BLaER1 treated with 17β-estradiol and CSF1 and Interleukin-3, amounts not matched to agents 10 nM and 100 nM (cell line): ENCODE measurements at regions not wholly inside any gene's neighbourhood (a gene's known extent, or its start where the extent isn't known, plus 50 kb on each side); places are given as distances from the start of the nearest gene placed in this dataset.
"Not testable (repeated sequence)": the region's sequence is repeated elsewhere in the genome, so short reads cannot be mapped to it uniquely, and the experiment has no call there.

Experiments
- H3K27ac ChIP-seq, 11 experiments: shearing (Covaris generic); formaldehyde crosslinking; 2 replicates each; pipeline ENCODE4 v1.8.1; 2022
- H3K27me3 ChIP-seq, 11 experiments: shearing (Covaris generic); formaldehyde crosslinking; 2 replicates each; pipeline ENCODE4 v1.8.1; 2022
- H3K36me3 ChIP-seq, 11 experiments: shearing (Covaris generic); formaldehyde crosslinking; 2 replicates each; pipeline ENCODE4 v1.8.1; 2022
- H3K4me1 ChIP-seq, 10 experiments: shearing (Covaris generic); formaldehyde crosslinking; 2 replicates each; pipeline ENCODE4 v1.8.1; 2022
- H3K4me2 ChIP-seq, 11 experiments: shearing (Covaris generic); formaldehyde crosslinking; 2 replicates each; pipeline ENCODE4 v1.8.1; 2022
- H3K4me3 ChIP-seq, 10 experiments: shearing (Covaris generic); formaldehyde crosslinking; 2 replicates each; pipeline ENCODE4 v1.8.1; 2022
- H3K9ac ChIP-seq, 11 experiments: shearing (Covaris generic); formaldehyde crosslinking; 2 replicates each; pipeline ENCODE4 v1.8.1; 2022
- H3K9me3 ChIP-seq, 11 experiments: shearing (Covaris generic); formaldehyde crosslinking; replicated peaks in 1 of 11; 2 replicates each; pipeline ENCODE4 v1.8.1; 2022
- H4K20me1 ChIP-seq, 11 experiments: shearing (Covaris generic); formaldehyde crosslinking; 2 replicates each; pipeline ENCODE4 v1.8.1; 2022
- Cebpa-rat ChIP-seq, 11 experiments: shearing (Covaris generic); IDR thresholded peaks; 2 replicates each; pipeline ENCODE4 v1.8.1; 2022

- Histone ChIP-seq H3K27ac (no peak overlapping the region), H3K4me1 (no peaks in the 10 kb centered on the region), H3K27me3 (peaks cover 0 to 58% (median 33%) of the 10 kb centered on the region in 11 experiments; a peak in 18 of 22 replicates), H3K9me3 (no peaks in the 10 kb centered on the region), H4K20me1 (no peaks in the 10 kb centered on the region), H3K36me3 (no peaks in the 10 kb centered on the region), H3K4me3 (no peak overlapping the region), H3K9ac (no peak overlapping the region), H3K4me2 (no peak overlapping the region)
- no peak for TF ChIP-seq Cebpa-rat (IDR thresholded peaks at IDR 0.05)
Measured at GRCh38 chrX:122122274-122122673, 1061.8 kb upstream of the GRIA3 start.

- Histone ChIP-seq H3K4me1 (peaks cover 0 to 15% (median 0%) of the 10 kb centered on the region in 10 experiments; a peak in 5 of 20 replicates), H3K4me2 (peak overlapping the region in 4 of 11 experiments; percentile 12 to 33 (median 22); a peak in 1 of 22 replicates), H3K4me3 (no peak overlapping the region), H3K27me3 (peaks cover 0 to 26% (median 15%) of the 10 kb centered on the region in 11 experiments; a peak in 14 of 22 replicates), H3K9ac (peak overlapping the region in 1 of 11 experiments; percentile 36; a peak in 1 of 22 replicates), H3K27ac (peak overlapping the region in 4 of 11 experiments; percentile 31 to 74 (median 63); a peak in 7 of 22 replicates), H3K9me3 (peaks cover 0 to 25% (median 17%) of the 10 kb centered on the region in 11 experiments; a peak in 17 of 22 replicates), H3K36me3 (no peaks in the 10 kb centered on the region), H4K20me1 (no peaks in the 10 kb centered on the region)
- peak in 5 of 11 experiments; percentile 8 to 84 (median 55); a peak in 6 of 22 replicates for TF ChIP-seq Cebpa-rat (IDR thresholded peaks at IDR 0.05)
Measured at GRCh38 chrX:122133478-122133877, 1050.6 kb upstream of the GRIA3 start.

DNA sequence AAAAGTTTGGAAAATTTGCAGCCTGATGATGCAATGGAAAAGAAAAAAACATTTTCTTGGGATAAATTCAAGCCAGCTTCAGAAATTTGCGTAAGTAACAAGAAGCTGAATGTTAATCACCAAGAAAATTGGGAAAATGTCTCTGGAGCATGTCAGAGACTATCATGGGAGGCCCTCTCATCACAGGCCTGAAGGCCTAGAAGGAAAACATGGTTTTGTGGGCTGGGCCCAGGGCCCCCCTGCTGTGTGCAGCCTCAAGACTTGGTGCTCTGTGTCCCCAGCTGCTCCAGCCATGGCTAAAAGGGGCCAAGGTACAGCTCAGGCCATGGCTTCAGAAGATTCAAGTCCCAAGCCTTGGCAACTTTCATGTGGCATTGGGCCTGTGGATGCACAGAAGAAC, 1049.8 kb upstream of the GRIA3 start:
- TF ChIP-seq Cebpa-rat (IDR thresholded peaks at IDR 0.05), result no peak
- no peaks in the 10 kb centered on the region for H4K20me1 ChIP-seq
- H3K9ac ChIP-seq, result peak overlapping the region in 1 of 11 experiments; percentile 36; a peak in 1 of 22 replicates
- no peak overlapping the region for H3K4me3 ChIP-seq
- no peaks in the 10 kb centered on the region for H3K36me3 ChIP-seq
- peaks cover 0 to 17% (median 14%) of the 10 kb centered on the region in 11 experiments; a peak in 17 of 22 replicates for H3K9me3 ChIP-seq
- H3K4me1 ChIP-seq, result peaks cover 0 to 15% (median 0%) of the 10 kb centered on the region in 10 experiments; a peak in 5 of 20 replicates
- peak overlapping the region in 5 of 11 experiments; percentile 28 to 74 (median 50); a peak in 7 of 22 replicates for H3K27ac ChIP-seq
- H3K4me2 ChIP-seq, result peak overlapping the region in 3 of 11 experiments; percentile 12 to 26 (median 19); a peak in 3 of 22 replicates
- peaks cover 0 to 25% (median 7%) of the 10 kb centered on the region in 11 experiments; a peak in 7 of 22 replicates for H3K27me3 ChIP-seq

GRCh38 chrX:122135070-122135469, 1049.0 kb upstream of the GRIA3 start:
- Histone ChIP-seq H3K36me3 (no peaks in the 10 kb centered on the region), H3K4me3 (no peak overlapping the region), H4K20me1 (no peaks in the 10 kb centered on the region), H3K27ac (peak overlapping the region in 2 of 11 experiments; percentile 50 to 74; a peak in 2 of 22 replicates), H3K4me1 (peaks cover 0 to 15% (median 0%) of the 10 kb centered on the region in 10 experiments; a peak in 5 of 20 replicates), H3K27me3 (peaks cover 0 to 25% (median 5%) of the 10 kb centered on the region in 11 experiments; a peak in 6 of 22 replicates), H3K9ac (no peak overlapping the region), H3K9me3 (peaks cover 0 to 21% (median 16%) of the 10 kb centered on the region in 11 experiments; a peak in 18 of 22 replicates), H3K4me2 (no peak overlapping the region)
- no peak for TF ChIP-seq Cebpa-rat (IDR thresholded peaks at IDR 0.05)

DNA sequence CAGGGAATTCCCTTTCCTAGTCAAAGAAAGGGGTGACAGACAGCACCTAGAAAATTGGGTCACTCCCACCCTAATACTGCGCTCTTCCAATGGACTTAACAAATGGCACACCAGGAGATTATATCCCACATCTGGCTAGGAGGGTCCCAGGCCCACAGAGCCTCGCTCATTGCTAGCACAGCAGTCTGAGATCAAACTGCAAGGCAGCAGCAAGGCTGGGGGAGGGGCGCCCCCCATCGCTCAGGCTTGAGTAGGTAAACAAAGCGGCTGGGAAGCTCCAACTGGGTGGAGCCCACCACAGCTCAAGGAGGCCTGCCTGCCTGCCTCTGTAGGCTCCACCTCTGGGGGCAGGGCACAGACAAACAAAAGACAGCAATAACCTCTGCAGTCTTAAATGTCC, 1043.9 kb upstream of the GRIA3 start:
- H3K9me3 ChIP-seq, result peaks cover 0 to 13% (median 6%) of the 10 kb centered on the region in 11 experiments; a peak in 14 of 22 replicates
- H3K27ac ChIP-seq, H3K36me3 ChIP-seq, H3K4me1 ChIP-seq, H3K27me3 ChIP-seq, H3K9ac ChIP-seq, H3K4me3 ChIP-seq, H3K4me2 ChIP-seq, H4K20me1 ChIP-seq: not testable (repeated sequence)

DNA sequence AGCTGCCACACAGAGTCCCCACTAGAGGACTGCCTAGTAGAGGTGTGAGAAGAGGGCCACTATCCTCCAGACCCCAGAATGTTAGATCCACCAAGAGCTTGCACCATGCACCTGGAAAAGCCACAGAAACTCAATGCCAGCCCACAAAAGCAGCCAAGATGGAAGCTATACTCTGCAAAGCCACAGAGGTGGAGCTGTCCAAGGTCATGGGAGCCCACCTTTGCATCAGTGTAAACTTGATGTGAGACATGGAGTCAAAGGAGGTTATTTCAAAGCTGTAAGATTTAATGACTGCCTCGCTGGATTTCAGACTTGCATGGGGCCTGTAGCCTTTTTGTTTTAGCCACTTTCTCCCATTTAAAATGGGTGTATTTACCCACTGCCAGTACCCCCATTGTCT, 1030.1 kb upstream of the GRIA3 start:
- Histone ChIP-seq H3K4me3 (no peak overlapping the region), H3K4me1 (no peaks in the 10 kb centered on the region), H3K27ac (no peak overlapping the region), H3K36me3 (no peaks in the 10 kb centered on the region), H3K9me3 (peaks cover 0 to 16% (median 5%) of the 10 kb centered on the region in 11 experiments; a peak in 11 of 22 replicates), H3K9ac (no peak overlapping the region), H3K27me3 (peaks cover 0 to 26% (median 5%) of the 10 kb centered on the region in 11 experiments; a peak in 8 of 22 replicates), H4K20me1 (no peaks in the 10 kb centered on the region), H3K4me2 (no peak overlapping the region)
- TF ChIP-seq Cebpa-rat (IDR thresholded peaks at IDR 0.05), result no peak

- H3K4me1 ChIP-seq, result no peaks in the 10 kb centered on the region
- peaks cover 0 to 4% (median 0%) of the 10 kb centered on the region in 11 experiments; a peak in 1 of 22 replicates for H3K9me3 ChIP-seq
- H3K27ac ChIP-seq, result no peak overlapping the region
- no peak overlapping the region for H3K9ac ChIP-seq
- TF ChIP-seq Cebpa-rat (IDR thresholded peaks at IDR 0.05), result no peak
- no peaks in the 10 kb centered on the region for H3K36me3 ChIP-seq
- H3K4me2 ChIP-seq, result no peak overlapping the region
- H4K20me1 ChIP-seq, result no peaks in the 10 kb centered on the region
- peaks cover 0 to 13% (median 5%) of the 10 kb centered on the region in 11 experiments; a peak in 7 of 22 replicates for H3K27me3 ChIP-seq
- H3K4me3 ChIP-seq, result no peak overlapping the region
Measured at GRCh38 chrX:122168241-122168640, 1015.8 kb upstream of the GRIA3 start.

DNA sequence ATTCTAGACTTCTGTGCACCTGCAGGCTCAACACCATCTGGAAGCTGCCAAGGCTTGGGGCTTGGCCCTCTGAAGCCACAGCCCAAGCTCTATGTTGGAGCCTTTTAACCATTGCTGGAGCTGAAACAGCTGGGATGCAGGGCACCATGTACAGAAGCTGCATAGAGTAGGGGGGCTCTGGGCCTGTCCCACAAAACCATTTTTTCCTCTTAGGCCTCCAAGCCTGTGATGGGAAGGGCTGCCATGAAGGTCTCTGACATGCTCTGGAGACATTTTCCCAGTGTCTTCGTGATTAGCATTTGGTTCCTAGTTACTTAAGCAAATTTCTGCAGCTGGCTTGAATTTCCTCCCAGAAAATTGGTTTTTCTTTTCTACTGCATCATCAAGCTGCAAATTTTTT, 999.3 kb upstream of the GRIA3 start:
- H3K9ac ChIP-seq, result no peak overlapping the region
- H3K36me3 ChIP-seq, result no peaks in the 10 kb centered on the region
- no peak overlapping the region for H3K4me2 ChIP-seq
- no peak for TF ChIP-seq Cebpa-rat (IDR thresholded peaks at IDR 0.05)
- H3K27me3 ChIP-seq, result peaks cover 6 to 61% (median 49%) of the 10 kb centered on the region in 11 experiments; a peak in 21 of 22 replicates
- H3K4me1 ChIP-seq, result no peaks in the 10 kb centered on the region
- no peak overlapping the region for H3K4me3 ChIP-seq
- no peaks in the 10 kb centered on the region for H4K20me1 ChIP-seq
- H3K9me3 ChIP-seq, result peaks cover 20 to 37% (median 31%) of the 10 kb centered on the region in 11 experiments
- H3K27ac ChIP-seq, result no peak overlapping the region

- Histone ChIP-seq H3K4me3 (no peak overlapping the region), H3K27me3 (peaks cover 21 to 84% (median 71%) of the 10 kb centered on the region in 11 experiments; a peak in 21 of 22 replicates), H3K9me3 (peaks cover 20 to 37% (median 28%) of the 10 kb centered on the region in 11 experiments), H3K9ac (no peak overlapping the region), H3K4me2 (no peak overlapping the region), H4K20me1 (no peaks in the 10 kb centered on the region), H3K27ac (no peak overlapping the region), H3K4me1 (no peaks in the 10 kb centered on the region), H3K36me3 (no peaks in the 10 kb centered on the region)
- TF ChIP-seq Cebpa-rat (IDR thresholded peaks at IDR 0.05), result no peak
Measured at GRCh38 chrX:122187069-122187713, 996.9 kb upstream of the GRIA3 start.
